OCI-LY3 (cell line): ENCODE measurements at regions not wholly inside any gene's neighbourhood (a gene's known extent, or its start where the extent isn't known, plus 50 kb on each side); places are given as distances from the start of the nearest gene placed in this dataset.

Experiments
- H2AFZ ChIP-seq: fragments of 200-600, 300-600 bp; shearing (Covaris generic); 2 replicates; pipeline ENCODE4 v1.6.0; 2014; ENCODE audit warnings: antibody characterized with exemption, low read depth, low read length
- H3K27ac ChIP-seq: fragments of 200-600, 300-600 bp; sonication (generic); 2 replicates; pipeline ENCODE4 v1.5.1; 2014; ENCODE audit warnings: mild to moderate bottlenecking, low read length, moderate library complexity, mixed read lengths
- H3K27me3 ChIP-seq: fragments of 200-600, 300-600 bp; sonication (generic); 2 replicates; pipeline ENCODE4 v1.6.1; 2014; ENCODE audit warnings: low read depth, low read length, mixed read lengths
- H3K36me3 ChIP-seq: fragments of 200-600, 300-600 bp; sonication (generic); replicated peaks from 2 replicates; pipeline ENCODE3; 2014; ENCODE audit warnings: low read depth, low read length, mixed read lengths
- H3K4me1 ChIP-seq: fragments of 300-600, 200-600 bp; sonication (generic); 2 replicates; pipeline ENCODE4 v1.6.1; 2014; ENCODE audit warnings: low read length, mixed read lengths
- H3K4me2 ChIP-seq: fragments of 200-600, 300-600 bp; sonication (generic); 2 replicates; pipeline ENCODE4 v1.6.1; 2014; ENCODE audit warnings: low read length, mixed read lengths
- H3K4me3 ChIP-seq: fragments of 300-600, 200-600 bp; sonication (generic); 2 replicates; pipeline ENCODE4 v1.5.1; 2014; ENCODE audit warnings: antibody characterized with exemption, mild to moderate bottlenecking, low read length, moderate library complexity
- H3K79me2 ChIP-seq: fragments of 300-600, 200-600 bp; shearing (Covaris generic); 2 replicates; pipeline ENCODE4 v1.6.1; 2014; ENCODE audit warnings: mild to moderate bottlenecking, low read length, mixed read lengths
- H3K9ac ChIP-seq: fragments of 300-600, 200-600 bp; shearing (Covaris generic); 2 replicates; pipeline ENCODE4 v1.6.0; 2014; ENCODE audit warnings: mild to moderate bottlenecking, low read length, moderate library complexity
- H3K9me3 ChIP-seq: fragments of 200-600, 300-600 bp; shearing (Covaris generic); 2 replicates; pipeline ENCODE4 v1.6.1; 2014; ENCODE audit warnings: low read length, mixed read lengths; ENCODE audit not compliant: insufficient read depth
- H4K20me1 ChIP-seq: fragments of 200-600, 300-600 bp; sonication (generic); 2 replicates; pipeline ENCODE4 v1.6.1; 2016; ENCODE audit warnings: low read length, mixed read lengths; ENCODE audit not compliant: insufficient read depth
- CTCF ChIP-seq: fragments of 200-600, 300-600 bp; sonication (generic); IDR thresholded peaks from 2 replicates; pipeline ENCODE4 v1.5.1; 2014; ENCODE audit warnings: antibody characterized with exemption, low read length, low read depth
- EZH2phosphoT487 ChIP-seq: fragments of 200-600 bp; shearing (Covaris generic); IDR thresholded peaks from 2 replicates; pipeline ENCODE4 v1.6.1; 2018; ENCODE audit warnings: antibody characterized with exemption, mixed run types, low read depth

- no peaks in the 10 kb centered on the region for H3K79me2 ChIP-seq
- H3K27ac ChIP-seq, result no peak overlapping the region
- no peak overlapping the region for H3K4me2 ChIP-seq
- H3K4me1 ChIP-seq, result peaks cover 7% of the 10 kb centered on the region
- H2AFZ ChIP-seq, result no peak overlapping the region
- H3K27me3 ChIP-seq, result no peaks in the 10 kb centered on the region
- H4K20me1 ChIP-seq, result no peaks in the 10 kb centered on the region
- no peak overlapping the region for H3K9ac ChIP-seq
- TF ChIP-seq EZH2phosphoT487 (no peak), CTCF (no peak)
- no peaks in the 10 kb centered on the region for H3K9me3 ChIP-seq
- no peaks in the 10 kb centered on the region for H3K36me3 ChIP-seq
- H3K4me3 ChIP-seq, result no peak overlapping the region
These were observed 453.3 kb upstream of the TENM4 start for GRCh38 chr11:79894111-79894510.

GRCh38 chr11:79890272-79890671, 449.4 kb upstream of the TENM4 start:
- Histone ChIP-seq H2AFZ (no peak overlapping the region), H3K27ac (no peak overlapping the region), H3K36me3 (no peaks in the 10 kb centered on the region), H3K79me2 (no peaks in the 10 kb centered on the region), H3K9me3 (no peaks in the 10 kb centered on the region), H3K4me2 (no peak overlapping the region), H3K27me3 (no peaks in the 10 kb centered on the region), H3K4me3 (no peak overlapping the region), H4K20me1 (no peaks in the 10 kb centered on the region), H3K9ac (no peak overlapping the region), H3K4me1 (peaks cover 7% of the 10 kb centered on the region)
- TF ChIP-seq CTCF (no peak), EZH2phosphoT487 (no peak)

GRCh38 chr11:79864882-79865281, 424.1 kb upstream of the TENM4 start:
- Histone ChIP-seq H3K9me3 (no peaks in the 10 kb centered on the region; the same call in 1 of the 2 replicates), H3K79me2 (no peaks in the 10 kb centered on the region), H3K27me3 (no peaks in the 10 kb centered on the region), H3K9ac (no peak overlapping the region), H3K36me3 (no peaks in the 10 kb centered on the region), H3K4me1 (no peaks in the 10 kb centered on the region), H3K27ac (no peak overlapping the region), H3K4me3 (no peak overlapping the region), H2AFZ (no peak overlapping the region), H4K20me1 (no peaks in the 10 kb centered on the region), H3K4me2 (no peak overlapping the region)
- TF ChIP-seq EZH2phosphoT487 (no peak), CTCF (no peak)

GRCh38 chr11:79860336-79860735, 419.5 kb upstream of the TENM4 start:
- H3K36me3 ChIP-seq, result no peaks in the 10 kb centered on the region
- H3K9me3 ChIP-seq, result no peaks in the 10 kb centered on the region; the same call in 1 of the 2 replicates
- TF ChIP-seq EZH2phosphoT487, result no peak
- TF ChIP-seq CTCF, result no peak
- no peak overlapping the region for H2AFZ ChIP-seq
- no peak overlapping the region for H3K9ac ChIP-seq
- H3K27me3 ChIP-seq, result no peaks in the 10 kb centered on the region
- no peaks in the 10 kb centered on the region for H4K20me1 ChIP-seq
- no peaks in the 10 kb centered on the region for H3K4me1 ChIP-seq
- no peak overlapping the region for H3K4me2 ChIP-seq
- no peaks in the 10 kb centered on the region for H3K79me2 ChIP-seq
- H3K4me3 ChIP-seq, result no peak overlapping the region
- H3K27ac ChIP-seq, result no peak overlapping the region
